NCI-H510A (cell line): ENCODE measurements at regions not wholly inside any gene's neighbourhood (a gene's known extent, or its start where the extent isn't known, plus 50 kb on each side); places are given as distances from the start of the nearest gene placed in this dataset.

Source experiments
- DNase-seq: peaks from one replicate; lab custom pipeline; 2025; lab: John Stamatoyannopoulos, UW

DNA sequence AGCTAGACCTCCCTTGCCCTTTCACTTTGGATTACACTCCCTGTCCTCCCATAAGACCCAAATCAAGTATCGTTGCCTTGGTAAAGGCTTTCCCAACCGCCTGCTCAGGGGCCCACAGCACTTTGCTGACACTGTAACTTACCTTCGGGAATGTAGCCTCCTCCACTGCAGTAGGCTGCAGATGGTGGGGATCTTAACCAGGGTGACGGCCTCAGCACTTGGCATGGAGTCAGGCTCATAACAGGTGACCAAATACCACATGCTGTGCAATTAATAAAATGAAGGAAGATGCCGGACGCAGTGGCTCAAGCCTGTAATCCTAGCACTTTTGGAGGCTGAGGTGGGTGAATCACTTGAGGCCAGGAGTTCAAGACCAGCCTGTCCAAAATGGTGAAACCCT is 88.7 kb upstream of the IRF2BP2 start:
- no peak for DNase-seq

DNA sequence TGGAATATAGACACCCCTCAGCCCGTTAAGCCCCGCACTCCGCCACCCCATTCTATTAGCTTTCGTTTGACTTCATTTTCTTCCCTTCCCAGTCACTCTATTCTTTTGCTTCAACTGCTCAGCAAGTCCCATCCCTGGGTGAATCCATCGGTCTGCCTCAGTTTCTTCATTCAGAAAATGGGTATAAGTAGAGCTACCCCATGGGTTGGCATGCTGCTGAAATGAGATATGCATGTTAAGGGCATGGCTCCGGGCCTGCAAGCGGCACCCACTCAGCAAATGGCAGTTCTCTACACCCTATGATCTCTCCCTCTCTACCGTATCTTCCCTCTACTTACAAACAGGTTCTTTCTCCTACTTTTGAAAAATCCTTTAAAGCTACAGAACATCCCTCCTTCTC is 87.8 kb upstream of the IRF2BP2 start:
- no peak for DNase-seq

DNA sequence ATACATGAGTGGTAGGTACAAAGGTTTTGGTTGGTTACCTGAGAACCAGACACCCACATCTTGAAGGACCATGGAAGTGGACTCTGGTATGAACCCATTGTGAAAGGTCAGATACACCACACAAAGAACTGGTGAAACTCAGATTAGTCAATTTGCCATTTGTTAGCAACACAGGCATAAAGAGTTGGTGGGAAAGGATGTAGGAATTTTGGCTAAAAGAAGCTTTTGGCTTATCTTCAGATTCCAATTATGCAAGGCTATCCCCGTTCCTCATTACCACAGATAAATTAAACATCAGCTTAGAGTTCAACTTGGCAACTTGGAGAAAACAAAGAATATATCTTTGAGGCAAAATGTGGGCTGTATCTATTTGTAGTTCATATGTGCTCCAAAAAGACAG is 87.0 kb upstream of the IRF2BP2 start:
- no peak for DNase-seq

DNA sequence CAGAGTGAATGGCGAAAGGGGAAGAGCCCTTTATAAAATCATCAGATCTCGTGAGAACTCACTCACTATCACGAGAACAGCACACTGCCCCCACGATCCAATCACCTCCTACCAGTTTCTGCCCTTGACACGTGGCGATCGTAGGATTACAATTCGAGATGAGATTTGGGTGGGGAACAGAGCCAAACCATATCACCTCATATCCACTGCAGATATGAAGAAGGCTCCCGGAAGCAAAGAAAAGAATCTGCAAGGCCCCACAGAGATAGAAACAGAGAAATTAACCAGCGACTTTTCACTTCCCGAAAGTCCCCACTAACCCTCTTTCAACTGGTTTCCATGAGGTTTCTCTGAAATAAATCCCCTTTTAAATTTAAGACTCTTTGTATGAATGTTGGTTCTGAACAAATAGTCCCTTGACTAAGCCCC is 86.2 kb upstream of the IRF2BP2 start:
- no peak for DNase-seq

DNA sequence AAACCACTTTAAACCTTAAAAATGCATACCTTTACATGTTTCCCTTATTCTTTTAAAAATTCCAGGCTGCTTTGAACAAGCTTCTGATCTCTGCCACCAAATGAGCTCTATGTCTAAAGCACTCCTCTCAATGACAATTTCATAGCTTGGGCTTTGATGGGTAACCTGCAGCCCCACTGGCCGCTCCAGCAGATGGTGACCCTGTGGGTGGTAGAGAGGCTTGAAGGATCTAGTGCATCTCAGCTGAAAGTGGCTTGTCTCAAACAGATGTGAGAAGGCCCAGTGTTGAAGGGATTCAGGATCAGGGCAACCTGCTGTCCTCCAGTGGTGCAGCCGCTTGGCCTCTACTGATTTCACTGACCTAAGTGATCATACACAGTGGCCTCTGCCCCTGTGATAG is 84.7 kb upstream of the IRF2BP2 start:
- DNase-seq, result no peak

DNA sequence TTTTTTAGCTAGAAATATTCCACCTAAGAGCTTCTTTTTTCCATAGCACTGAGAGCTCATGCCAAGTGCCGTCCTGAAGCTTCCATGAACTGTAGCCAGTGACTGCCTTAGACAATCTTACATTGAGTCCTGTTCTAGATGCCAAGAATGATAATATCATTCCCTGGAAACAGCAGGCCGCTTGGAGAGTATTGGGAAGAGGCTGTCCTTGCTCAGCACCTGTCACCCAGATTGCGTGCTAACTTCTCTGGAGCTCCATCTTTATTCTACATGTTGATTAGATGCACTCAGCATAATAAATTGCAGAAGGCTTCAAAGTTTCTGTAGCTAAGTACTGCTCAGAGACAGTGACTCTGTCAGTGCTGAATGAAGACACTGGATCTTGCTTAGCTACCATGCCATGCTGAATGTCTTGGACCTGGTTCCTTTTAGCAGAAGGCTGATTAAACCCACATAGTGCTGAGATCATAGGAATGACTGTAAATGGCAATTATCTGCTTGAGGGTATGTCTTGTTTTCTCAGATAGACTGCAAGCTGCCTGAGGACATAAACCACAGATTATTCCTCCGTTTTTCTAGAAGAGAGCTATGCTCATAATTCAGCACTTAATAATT is 83.1 kb upstream of the IRF2BP2 start:
- DNase-seq, result no peak

DNA sequence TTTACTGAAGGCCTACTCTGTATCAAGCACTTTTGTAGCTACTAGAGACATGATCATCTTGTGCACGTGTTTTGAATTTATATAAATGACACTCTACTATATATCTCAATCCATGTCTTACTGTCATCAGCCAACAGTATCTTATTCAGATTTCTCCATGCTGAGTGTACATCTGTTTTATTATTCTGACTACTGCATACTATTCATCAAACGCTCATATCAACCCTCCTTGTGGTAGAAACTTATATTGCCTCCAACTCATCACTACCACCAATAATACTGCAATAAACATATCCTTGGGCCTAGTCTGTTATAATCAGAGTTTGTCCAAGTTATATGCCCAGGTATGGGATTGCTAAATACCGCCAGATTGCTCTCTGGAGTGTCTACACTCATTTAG is 81.6 kb upstream of the IRF2BP2 start:
- DNase-seq, result no peak

DNA sequence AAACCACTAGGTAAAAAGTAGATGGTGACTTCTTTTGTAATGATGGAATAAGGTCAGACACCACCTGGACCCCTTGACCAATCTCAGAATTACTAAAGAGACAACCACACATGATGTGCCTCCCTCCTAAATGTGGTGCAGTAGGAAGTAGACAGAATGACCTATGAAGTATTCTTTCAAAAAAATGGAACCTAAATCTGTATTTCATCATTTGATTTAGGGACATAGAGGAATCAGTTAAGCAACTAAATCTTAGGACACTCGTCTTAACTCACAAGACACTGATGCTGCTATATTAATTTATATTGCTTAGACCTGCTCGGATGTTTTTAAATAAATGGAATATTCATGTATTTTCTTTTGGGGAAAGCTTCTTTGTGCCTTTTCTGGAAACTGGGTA is 80.9 kb upstream of the IRF2BP2 start:
- DNase-seq, result no peak

DNA sequence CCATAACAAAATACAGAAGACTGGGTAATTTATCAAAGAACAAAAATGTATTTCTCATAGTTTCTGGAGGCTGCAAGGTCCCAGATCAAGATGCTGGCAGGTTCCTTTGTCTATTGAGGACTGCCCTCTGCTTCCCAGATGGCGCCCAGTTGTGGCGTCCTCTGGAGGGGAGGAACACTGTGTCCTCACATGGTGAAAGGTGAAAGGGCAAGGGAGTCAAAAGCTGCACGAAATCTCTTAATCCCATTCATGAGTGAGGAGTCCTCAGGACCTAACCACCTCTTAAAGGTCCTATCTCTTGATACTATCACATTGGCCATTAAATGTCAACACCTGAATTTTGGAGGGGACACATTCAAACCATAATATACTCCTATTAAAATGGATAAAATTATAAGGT is 79.3 kb upstream of the IRF2BP2 start:
- DNase-seq, result no peak

DNA sequence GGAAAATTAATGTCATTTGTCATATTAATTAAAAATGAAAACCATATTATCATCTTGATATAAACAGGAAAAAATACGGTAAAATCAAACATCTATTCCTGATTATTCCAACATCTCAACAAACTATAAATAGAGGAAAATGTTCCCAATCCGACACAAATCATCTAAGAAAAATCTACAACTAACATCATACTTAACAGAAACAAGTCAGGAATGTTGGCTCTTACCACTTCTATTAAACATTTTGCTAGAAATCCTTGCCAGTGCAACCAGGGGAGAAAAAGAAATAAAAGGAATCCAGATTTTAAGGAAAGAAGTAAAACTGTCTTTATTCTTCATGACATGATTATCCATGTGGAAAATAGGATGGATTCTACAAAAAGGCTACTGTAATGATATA is 77.0 kb upstream of the IRF2BP2 start:
- DNase-seq, result no peak

DNA sequence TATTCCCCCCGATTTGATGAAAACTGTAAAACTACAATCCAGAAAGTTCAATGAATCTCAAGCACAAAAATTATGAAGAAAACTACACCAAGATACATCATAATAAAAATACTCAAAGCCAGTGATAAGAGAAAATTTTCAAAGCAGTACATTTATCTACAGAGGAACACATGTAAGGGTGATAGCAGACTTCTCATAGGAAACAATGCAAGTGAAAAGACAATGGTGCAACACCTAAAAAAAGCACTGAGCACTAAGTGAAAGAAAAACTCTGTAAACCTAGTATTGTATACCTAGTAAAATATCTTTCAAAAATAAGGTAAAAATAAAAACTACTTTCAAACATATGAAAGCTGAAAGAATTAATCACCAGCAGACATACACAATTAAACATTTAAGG is 76.1 kb upstream of the IRF2BP2 start:
- DNase-seq, result no peak

DNA sequence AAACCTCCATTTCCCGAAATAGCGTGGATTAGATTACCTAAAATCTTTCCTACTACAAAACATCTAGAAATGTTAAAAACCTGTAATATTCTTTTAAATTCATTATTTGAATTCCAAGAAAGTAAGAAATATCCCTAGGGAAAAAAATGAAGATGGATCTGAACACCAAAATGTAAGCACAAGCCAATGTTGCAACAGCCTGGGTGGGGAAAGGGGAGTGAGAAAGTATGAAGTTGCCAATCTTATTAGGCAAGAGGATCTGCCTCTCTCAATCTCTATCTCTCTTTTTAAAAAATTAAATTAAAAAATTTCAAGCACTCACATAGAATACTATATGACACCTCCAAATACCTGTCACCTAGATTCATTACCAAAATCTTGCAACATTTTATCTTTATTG is 74.9 kb upstream of the IRF2BP2 start:
- DNase-seq, result no peak

DNA sequence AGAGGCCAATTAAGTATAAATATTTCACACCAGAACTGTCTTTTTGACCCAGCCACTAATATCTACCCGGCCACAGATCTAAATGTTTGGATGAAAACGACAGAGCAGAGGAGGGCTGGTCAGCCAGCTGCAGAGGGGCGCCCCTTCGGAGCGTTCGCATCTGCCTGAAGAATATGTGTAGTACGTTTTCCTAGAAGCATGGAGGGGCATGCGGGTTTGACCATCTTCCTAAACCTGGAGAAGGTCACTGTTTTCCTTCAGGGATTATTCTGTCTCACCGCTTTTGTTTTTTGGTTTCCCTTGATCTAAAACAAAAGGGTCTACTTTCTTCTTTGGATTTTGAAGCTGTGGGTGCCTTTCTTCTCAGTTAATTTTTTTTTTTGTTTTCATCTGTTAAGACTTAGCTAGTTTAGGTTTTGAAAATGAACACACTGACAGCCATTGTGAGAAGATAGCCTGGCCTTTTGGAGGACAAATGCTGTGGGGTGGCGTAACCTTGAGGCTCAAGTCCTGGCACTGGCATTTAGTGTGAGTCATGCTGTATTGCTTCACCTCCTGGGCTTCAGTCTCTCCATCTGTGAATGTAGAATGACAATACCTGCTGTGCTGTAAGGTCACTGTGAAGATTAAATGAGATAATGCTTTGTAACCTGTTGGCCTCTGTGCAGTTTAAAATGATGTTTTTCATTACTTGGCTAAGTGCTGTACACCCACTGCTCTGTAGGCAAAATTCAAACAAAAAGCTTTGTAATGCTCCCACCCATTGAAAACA is 74.1 kb upstream of the IRF2BP2 start:
- DNase-seq, result no peak

DNA sequence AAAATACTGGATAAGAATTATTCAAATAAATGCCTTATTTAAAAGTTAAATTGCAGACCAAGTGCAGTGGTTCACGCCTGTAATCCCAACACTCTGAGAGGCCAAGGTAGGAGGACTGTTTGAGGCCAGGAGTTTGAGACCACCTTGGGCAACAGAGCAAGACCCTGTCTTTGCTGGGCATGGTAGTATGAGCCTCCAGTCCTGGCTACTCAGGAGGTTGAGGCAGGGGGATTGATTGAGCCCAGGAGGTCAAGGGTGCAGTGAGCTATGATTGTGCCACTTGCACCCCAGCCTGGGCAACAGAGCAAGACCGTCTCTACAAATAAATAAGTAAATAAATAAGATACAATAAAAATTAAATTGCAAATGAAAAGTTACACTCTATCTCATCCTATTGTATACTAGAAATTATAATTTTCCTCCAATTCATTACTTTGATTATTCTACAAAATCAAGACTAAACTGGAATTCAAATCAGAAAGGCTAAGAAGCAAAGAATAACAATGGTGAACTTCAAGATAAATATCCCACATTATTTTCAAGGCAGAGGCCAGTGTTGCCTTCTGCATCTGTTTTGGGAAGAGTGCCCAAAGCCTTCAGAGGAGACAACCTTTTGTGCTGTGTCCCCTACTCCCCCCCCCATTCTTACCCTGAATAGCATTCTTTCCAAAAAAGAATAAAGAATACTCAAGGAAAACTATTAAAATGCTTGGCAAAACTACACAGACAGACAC is 73.3 kb upstream of the IRF2BP2 start:
- DNase-seq, result no peak

DNA sequence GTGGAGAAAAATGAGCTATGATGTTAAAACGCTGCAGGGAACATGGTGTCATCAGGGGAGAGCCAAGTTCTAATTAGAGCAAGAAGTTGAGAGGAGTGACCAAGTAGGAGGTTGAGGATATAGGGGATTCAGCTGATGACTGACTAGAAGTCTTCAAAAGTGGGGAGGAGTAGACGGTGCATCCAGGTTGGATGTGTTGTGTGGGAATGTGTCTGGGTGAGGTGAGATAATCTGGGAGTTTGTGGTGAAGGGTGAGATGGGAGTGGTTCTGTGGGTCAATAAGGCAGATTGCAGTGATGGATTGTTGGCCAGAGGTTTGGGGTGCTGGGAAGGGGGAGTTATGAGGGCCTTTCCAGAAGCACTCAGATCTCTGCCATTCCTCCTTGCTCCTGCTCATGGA is 72.0 kb upstream of the IRF2BP2 start:
- DNase-seq, result no peak

DNA sequence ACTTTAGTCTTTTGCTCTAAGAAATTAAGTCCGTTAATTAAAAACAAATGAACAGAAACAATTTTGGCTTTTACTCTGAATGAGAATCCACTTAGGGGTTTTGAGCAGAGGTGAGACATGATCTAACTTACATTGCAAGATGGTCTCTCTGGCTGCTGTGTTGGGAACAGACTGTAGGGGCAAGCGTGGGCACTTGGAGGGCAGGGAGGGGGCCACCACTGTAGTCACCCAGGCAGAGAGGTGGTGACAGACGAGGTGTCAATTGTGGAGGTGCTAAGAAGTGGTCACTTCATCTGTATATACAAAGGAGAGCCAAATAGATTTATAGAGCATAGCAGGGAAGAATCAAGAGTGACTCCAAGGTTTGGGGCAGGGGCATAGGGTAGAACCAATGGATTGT is 71.1 kb upstream of the IRF2BP2 start:
- no peak for DNase-seq

DNA sequence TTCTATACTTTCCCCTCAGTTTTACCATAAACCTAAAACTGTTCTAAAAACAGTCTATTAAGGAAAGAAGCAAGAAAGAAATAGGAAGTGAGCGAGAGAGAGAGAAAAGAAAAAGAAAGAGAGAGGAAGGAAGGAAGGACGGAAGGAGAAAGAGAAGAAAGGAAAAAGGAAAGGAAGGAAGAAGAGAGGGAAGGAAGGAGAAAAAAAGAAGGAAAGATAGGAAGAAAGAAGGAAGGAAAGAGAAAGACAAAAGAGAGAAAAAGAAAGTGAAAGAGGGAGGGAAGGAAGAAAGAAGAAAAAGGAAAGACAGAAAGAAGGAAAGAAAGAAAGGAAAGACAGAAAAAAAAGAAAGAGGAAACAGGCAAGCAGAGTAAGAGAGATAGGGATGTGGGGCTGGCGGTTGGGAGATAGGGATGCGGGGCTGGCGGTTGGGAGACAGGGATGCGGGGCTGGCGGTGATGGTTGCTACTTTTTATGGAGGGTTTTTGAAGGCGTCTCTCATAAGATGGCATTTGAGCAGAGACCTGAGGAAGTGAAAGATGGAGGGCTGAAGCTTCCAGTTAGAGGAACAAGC is 70.4 kb upstream of the IRF2BP2 start:
- no peak for DNase-seq

DNA sequence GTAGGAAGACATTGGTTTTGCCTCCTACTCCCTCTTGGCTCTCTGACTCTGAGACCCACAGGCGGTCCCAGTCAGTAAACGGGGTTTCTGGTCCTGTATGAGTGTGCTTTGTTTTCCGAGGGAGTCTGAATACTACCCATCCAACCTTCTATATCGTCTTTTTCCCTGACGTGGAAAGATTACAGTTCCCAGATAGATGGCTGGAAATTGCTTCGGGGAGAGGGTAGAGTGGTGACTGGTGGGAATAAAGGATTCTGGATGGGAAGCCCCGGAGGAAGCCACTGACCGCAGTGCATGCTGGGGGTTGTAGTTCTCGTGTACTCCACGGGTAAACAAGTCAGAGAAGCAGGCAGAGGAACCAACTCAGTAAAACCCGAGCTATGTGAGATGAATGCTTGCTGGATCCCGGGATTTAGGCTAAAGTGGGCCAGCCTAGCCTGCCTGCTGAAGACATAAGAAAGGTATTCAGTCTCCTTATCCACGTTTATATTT is 66.2 kb upstream of the IRF2BP2 start:
- DNase-seq, result peak; percentile 59

DNA sequence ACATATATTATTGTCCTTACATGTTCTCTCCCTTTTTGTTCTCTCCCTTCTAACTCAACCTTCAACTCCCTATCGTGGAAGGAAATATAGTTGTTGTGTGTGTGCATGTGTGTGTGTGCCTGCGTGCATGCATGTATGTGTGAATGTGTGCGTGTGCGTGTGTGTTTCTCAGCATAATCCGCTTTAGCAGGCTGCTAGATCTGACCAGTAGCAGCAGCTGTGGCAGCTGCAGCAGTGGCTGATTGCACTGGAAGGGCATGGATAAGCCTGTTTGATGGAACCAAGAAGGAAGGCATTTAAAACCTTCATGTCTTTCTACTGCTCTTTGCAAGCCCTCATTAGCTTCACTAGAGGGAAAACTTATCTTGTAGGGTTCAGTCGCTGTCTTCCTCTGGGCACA is 65.6 kb upstream of the IRF2BP2 start:
- DNase-seq, result no peak

DNA sequence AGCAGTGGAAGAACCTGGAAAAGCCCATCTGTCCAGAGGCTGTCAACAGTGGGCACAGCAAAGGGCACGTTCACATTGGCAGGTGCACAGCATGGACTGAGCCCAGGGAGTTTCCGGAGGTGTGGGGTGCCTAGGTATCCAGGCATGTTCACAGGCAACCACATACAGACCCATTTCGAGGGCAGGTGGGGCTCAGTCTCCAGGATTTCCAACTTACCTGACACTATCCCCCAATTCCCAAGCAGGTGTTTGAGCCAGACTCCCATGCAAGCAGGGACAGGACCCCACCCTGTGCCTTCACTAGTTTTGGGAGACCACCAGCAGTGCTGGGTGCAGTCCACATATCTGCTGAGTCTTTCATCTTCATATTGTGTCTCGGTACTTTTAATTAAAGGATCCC is 65.0 kb upstream of the IRF2BP2 start:
- no peak for DNase-seq

DNA sequence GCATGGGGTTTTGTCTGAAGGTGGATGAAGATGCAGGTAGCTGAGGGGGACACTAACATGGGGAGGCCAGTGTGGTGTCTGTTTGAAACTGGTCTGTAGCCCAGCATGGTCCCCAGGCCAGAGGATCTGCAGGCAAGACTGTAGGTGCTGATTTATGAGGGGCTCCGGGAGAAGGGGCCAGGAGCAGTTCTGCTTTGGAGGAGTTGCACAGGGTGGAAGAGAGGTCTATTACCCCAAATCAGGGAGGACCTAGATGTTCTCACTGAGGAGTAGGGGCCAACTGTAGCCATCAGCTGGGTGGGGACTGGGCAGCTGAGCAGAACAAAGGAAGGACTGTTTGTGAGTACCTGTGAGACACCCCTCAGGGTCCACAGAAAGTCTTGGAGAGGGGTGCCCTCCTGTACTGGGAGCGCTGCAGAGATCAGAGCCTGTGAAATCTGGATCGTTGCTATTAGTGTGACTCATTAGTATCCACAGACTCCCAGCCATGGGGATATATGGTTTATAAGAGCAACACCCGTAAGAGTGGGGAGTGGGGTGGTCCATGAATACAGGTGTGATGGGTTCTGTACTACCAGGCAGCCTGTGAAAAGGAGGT is 64.3 kb upstream of the IRF2BP2 start:
- DNase-seq, result no peak

DNA sequence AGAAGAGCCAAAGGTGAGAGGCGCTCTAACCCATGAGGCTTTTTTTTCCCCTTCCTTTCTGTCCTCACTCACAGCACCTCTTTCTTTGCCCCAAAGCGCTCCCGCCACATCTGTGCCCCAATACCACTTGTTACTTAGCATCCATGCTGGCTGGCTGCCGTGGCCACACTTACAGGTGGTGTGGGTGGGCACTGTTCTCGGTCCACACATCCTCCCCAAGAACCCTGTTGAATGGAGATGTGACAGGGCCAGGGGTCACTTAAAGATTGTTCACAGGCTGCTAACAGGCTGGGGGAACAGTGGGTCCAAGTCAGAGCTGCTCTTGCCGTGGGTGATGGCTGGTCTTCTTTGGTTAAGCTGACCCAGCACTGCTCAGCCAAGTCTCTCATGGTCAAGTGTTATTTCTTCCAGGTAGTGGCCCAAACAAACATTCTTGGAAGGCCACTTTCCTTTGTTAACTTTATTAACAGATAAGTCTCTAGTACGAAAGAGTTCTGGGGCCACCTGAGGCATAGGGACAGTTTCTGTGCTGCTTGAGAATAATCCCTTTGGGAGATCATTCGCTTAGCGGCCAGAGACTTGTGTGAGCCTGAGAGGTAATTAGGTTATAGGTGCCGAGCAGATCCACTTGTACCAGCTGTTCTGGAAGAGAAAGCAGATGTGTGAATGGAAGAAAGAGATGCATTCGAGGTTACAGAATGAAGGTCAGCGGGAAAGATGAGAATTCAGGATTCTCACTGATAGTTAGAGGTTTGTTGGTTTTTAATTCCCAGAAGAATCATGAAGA is 62.6 kb upstream of the IRF2BP2 start:
- no peak for DNase-seq
